Sigmoid colon (tissue), 4 donors: ENCODE measurements at regions not wholly inside any gene's neighbourhood (a gene's known extent, or its start where the extent isn't known, plus 50 kb on each side); places are given as distances from the start of the nearest gene placed in this dataset.

ENCODE experiments used
- EP300 ChIP-seq, 4 donors: sonication (generic); formaldehyde crosslinking; IDR thresholded peaks; one replicate each; pipeline ENCODE4 v1.6.1; 2017; ENCODE audit warnings: antibody characterized with exemption in 4 of 4
- POLR2A ChIP-seq, 2 donors: fragments of 450-650 bp; IDR thresholded peaks; one replicate each; pipeline ENCODE4 v1.6.1; 2016; ENCODE audit warnings: antibody characterized with exemption in 2 of 2, mild to moderate bottlenecking in 2 of 2, moderate library complexity in 2 of 2
- TF ChIP-seq, protein P1 (sequence below), 4 experiments: fragments of 450-650 bp in 3 of 4; fragments of 200-600 bp in 1 of 4; IDR thresholded peaks; one replicate each; pipeline ENCODE4 v1.5.1; 2016 to 2019; ENCODE audit warnings: antibody characterized with exemption in 4 of 4, mild to moderate bottlenecking in 3 of 4, moderate library complexity in 2 of 4

DNA sequence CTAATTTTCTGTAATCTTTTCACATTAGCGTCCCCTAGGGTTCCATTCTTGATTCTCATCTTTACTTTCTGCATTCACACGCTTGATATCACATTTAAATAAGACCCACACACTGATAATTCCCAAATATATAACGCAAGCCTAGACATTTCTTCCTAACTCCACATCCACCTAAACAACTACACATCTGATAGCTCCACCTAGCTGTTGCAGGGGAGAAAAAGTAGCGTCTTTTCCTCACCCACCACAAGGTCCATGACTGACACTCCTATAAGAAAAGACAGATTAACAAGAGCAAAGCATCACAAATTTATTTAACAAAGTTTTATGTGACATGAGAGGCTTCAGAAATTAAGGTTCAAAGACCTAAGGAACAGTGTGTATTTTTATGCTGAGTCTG is 862.2 kb upstream of the DDX18 start:
- TF ChIP-seq, protein P1, sequence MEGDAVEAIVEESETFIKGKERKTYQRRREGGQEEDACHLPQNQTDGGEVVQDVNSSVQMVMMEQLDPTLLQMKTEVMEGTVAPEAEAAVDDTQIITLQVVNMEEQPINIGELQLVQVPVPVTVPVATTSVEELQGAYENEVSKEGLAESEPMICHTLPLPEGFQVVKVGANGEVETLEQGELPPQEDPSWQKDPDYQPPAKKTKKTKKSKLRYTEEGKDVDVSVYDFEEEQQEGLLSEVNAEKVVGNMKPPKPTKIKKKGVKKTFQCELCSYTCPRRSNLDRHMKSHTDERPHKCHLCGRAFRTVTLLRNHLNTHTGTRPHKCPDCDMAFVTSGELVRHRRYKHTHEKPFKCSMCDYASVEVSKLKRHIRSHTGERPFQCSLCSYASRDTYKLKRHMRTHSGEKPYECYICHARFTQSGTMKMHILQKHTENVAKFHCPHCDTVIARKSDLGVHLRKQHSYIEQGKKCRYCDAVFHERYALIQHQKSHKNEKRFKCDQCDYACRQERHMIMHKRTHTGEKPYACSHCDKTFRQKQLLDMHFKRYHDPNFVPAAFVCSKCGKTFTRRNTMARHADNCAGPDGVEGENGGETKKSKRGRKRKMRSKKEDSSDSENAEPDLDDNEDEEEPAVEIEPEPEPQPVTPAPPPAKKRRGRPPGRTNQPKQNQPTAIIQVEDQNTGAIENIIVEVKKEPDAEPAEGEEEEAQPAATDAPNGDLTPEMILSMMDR (IDR thresholded peaks at IDR 0.05): no peak
- TF ChIP-seq POLR2A (IDR thresholded peaks at IDR 0.05): no peak
- TF ChIP-seq EP300 (IDR thresholded peaks at IDR 0.05): no peak
